ENCODE measurements at regions not wholly inside any gene's neighbourhood (a gene's known extent, or its start where the extent isn't known, plus 50 kb on each side); places are given as distances from the start of the nearest gene placed in this dataset.

GRCh38 chr13:55777612-55778011 lies 1363.1 kb upstream of the PRR20A start:
- no peaks in the 10 kb centered on the region for H3K9me3 ChIP-seq (ENCODE audit: control insufficient read depth, low read length)
- H3K27ac ChIP-seq (ENCODE audit: low read depth, low read length, severe bottlenecking) = no peak overlapping the region
- WGBS, 2 experiments (ENCODE audit: insufficient coverage in 2 of 2) = 100% methylated on average over 2 of the region's 2 CpGs
- no peaks in the 10 kb centered on the region for H3K36me3 ChIP-seq (ENCODE audit: control insufficient read depth, insufficient read depth, low read length)
- no peak overlapping the region for H3K4me3 ChIP-seq (ENCODE audit: extremely low read depth, insufficient read depth, low read length, poor library complexity, severe bottlenecking)
- no peaks in the 10 kb centered on the region for H3K4me1 ChIP-seq (ENCODE audit: control insufficient read depth, insufficient read depth, low read length, poor library complexity, severe bottlenecking)

DNA sequence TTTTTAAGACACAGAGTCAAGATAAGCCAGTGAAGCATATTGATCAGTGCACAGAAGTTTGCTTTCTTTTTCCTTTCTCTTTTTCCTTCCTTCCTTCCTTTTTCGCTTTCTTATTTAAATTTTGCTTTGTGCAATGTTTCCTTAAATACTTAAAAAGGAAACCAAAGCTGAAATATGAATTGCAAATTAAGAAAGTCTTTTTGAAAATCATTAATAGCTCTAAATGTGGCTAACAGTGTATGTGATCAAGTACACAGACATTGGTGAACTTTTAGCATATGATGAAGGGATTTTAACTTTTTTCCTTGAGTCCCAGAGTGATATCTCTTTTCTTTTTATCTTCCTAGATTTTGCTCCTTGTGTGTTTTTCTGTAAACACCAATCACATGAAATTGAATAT lies 1356.9 kb upstream of the PRR20A start:
- no CpG with 5 or more reads among the region's 1 CpG for WGBS, 2 experiments (ENCODE audit: insufficient coverage in 2 of 2)
- Histone ChIP-seq H3K27ac (ENCODE audit: low read depth, low read length, severe bottlenecking) (no peak overlapping the region), H3K4me3 (ENCODE audit: extremely low read depth, insufficient read depth, low read length, poor library complexity, severe bottlenecking) (no peak overlapping the region), H3K36me3 (ENCODE audit: control insufficient read depth, insufficient read depth, low read length) (no peaks in the 10 kb centered on the region), H3K4me1 (ENCODE audit: control insufficient read depth, insufficient read depth, low read length, poor library complexity, severe bottlenecking) (no peaks in the 10 kb centered on the region), H3K9me3 (ENCODE audit: control insufficient read depth, low read length) (no peaks in the 10 kb centered on the region)

- H3K9me3 ChIP-seq (ENCODE audit: control insufficient read depth, low read length) = no peaks in the 10 kb centered on the region
- no peaks in the 10 kb centered on the region for H3K36me3 ChIP-seq (ENCODE audit: control insufficient read depth, insufficient read depth, low read length)
- H3K27ac ChIP-seq (ENCODE audit: low read depth, low read length, severe bottlenecking) = no peak overlapping the region
- no peaks in the 10 kb centered on the region for H3K4me1 ChIP-seq (ENCODE audit: control insufficient read depth, insufficient read depth, low read length, poor library complexity, severe bottlenecking)
- no peak overlapping the region for H3K4me3 ChIP-seq (ENCODE audit: extremely low read depth, insufficient read depth, low read length, poor library complexity, severe bottlenecking)
- whole genome bisulfite sequencing, 2 experiments (ENCODE audit: insufficient coverage in 2 of 2) = no CpG with 5 or more reads among the region's 1 CpG
Measured at GRCh38 chr13:55788548-55788947, 1352.2 kb upstream of the PRR20A start.

GRCh38 chr13:55792544-55793193 lies 1348.0 kb upstream of the PRR20A start:
- WGBS, 2 experiments (ENCODE audit: insufficient coverage in 2 of 2) = no CpG with 5 or more reads among the region's 3 CpGs
- Histone ChIP-seq H3K36me3 (ENCODE audit: control insufficient read depth, insufficient read depth, low read length) (no peaks in the 10 kb centered on the region), H3K4me1 (ENCODE audit: control insufficient read depth, insufficient read depth, low read length, poor library complexity, severe bottlenecking) (no peaks in the 10 kb centered on the region)

GRCh38 chr13:55815458-55816033 lies 1325.2 kb upstream of the PRR20A start:
- WGBS, 2 experiments (ENCODE audit: insufficient coverage in 2 of 2) = 85 to 89% methylated on average over 4 to 7 of the region's 7 CpGs

More at GRCh38 chr13:55792544-55793193, 1348.0 kb upstream of the PRR20A start:
- H3K9me3 ChIP-seq (ENCODE audit: control insufficient read depth, low read length) = no peaks in the 10 kb centered on the region
- H3K27ac ChIP-seq (ENCODE audit: low read depth, low read length, severe bottlenecking) = no peak overlapping the region
- H3K4me3 ChIP-seq (ENCODE audit: extremely low read depth, insufficient read depth, low read length, poor library complexity, severe bottlenecking) = no peak overlapping the region

DNA sequence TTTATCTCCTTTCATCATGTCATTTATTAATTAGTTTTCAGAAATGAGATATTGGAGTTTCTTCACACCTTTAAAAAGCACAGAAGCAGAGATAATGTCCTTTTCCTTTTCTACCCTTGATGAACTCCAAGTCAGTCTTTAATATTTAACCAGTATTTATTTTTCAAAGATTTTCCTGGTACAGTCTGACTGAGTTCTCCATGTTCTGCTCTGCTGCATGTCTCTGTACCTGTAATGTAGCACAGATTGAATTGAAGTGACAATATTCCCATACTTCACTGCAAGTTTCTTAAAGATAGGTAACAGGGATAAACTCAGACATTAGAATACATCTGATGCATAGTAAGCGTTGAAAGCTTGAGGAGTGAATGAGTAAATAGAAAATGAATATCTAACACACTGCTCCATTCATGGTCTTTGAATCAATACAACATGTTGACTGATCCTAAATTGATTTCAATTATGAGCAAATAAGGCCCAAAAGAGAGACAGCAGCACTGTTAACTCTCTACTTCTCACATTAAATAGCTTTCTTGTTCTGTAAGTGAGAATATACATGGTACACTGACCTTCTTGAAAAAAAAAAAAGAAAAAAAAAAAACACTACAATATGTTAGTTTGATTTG lies 1323.6 kb upstream of the PRR20A start:
- no peak overlapping the region for H3K4me3 ChIP-seq (ENCODE audit: extremely low read depth, insufficient read depth, low read length, poor library complexity, severe bottlenecking)
- H3K27ac ChIP-seq (ENCODE audit: low read depth, low read length, severe bottlenecking) = no peak overlapping the region
- no peaks in the 10 kb centered on the region for H3K4me1 ChIP-seq (ENCODE audit: control insufficient read depth, insufficient read depth, low read length, poor library complexity, severe bottlenecking)
- peaks cover 3% of the 10 kb centered on the region for H3K9me3 ChIP-seq (ENCODE audit: control insufficient read depth, low read length)
- no peaks in the 10 kb centered on the region for H3K36me3 ChIP-seq (ENCODE audit: control insufficient read depth, insufficient read depth, low read length)
- no CpG with 5 or more reads among the region's 1 CpG for WGBS, 2 experiments (ENCODE audit: insufficient coverage in 2 of 2)

More at GRCh38 chr13:55815458-55816033, 1325.2 kb upstream of the PRR20A start:
- Histone ChIP-seq H3K9me3 (ENCODE audit: control insufficient read depth, low read length) (peaks cover 3% of the 10 kb centered on the region), H3K27ac (ENCODE audit: low read depth, low read length, severe bottlenecking) (no peak overlapping the region), H3K4me1 (ENCODE audit: control insufficient read depth, insufficient read depth, low read length, poor library complexity, severe bottlenecking) (no peaks in the 10 kb centered on the region), H3K36me3 (ENCODE audit: control insufficient read depth, insufficient read depth, low read length) (no peaks in the 10 kb centered on the region), H3K4me3 (ENCODE audit: extremely low read depth, insufficient read depth, low read length, poor library complexity, severe bottlenecking) (no peak overlapping the region)

DNA sequence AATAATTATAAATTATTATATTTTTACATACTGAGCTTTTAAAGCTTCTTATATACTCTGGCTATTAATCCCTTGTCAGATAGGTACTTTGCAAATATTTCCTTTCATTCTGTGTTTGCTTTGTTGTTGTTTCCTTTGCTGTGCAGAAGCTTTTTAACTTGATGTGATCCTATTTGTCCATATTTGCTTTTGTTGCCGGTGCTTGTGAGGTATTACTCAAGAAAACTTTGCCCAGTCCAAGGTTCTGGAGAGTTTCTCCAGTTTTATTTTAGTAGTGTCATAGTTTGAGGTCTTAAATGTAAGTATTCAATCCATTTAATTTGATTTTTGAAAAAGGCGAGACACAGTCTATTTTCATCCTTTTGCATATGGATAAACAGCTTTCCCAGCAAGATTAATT lies 1319.9 kb upstream of the PRR20A start:
- no peak overlapping the region for H3K27ac ChIP-seq (ENCODE audit: low read depth, low read length, severe bottlenecking)
- 80% methylated on average over 1 of the region's 2 CpGs; no CpG with 5 or more reads in 1 of the 2 experiments for WGBS, 2 experiments (ENCODE audit: insufficient coverage in 2 of 2)
- H3K9me3 ChIP-seq (ENCODE audit: control insufficient read depth, low read length) = no peaks in the 10 kb centered on the region
- no peak overlapping the region for H3K4me3 ChIP-seq (ENCODE audit: extremely low read depth, insufficient read depth, low read length, poor library complexity, severe bottlenecking)
- no peaks in the 10 kb centered on the region for H3K4me1 ChIP-seq (ENCODE audit: control insufficient read depth, insufficient read depth, low read length, poor library complexity, severe bottlenecking)
- no peaks in the 10 kb centered on the region for H3K36me3 ChIP-seq (ENCODE audit: control insufficient read depth, insufficient read depth, low read length)

GRCh38 chr13:55869648-55870047 lies 1271.1 kb upstream of the PRR20A start:
- Histone ChIP-seq H3K4me3 (ENCODE audit: extremely low read depth, insufficient read depth, low read length, poor library complexity, severe bottlenecking) (no peak overlapping the region), H3K9me3 (ENCODE audit: control insufficient read depth, low read length) (peaks cover 6% of the 10 kb centered on the region), H3K27ac (ENCODE audit: low read depth, low read length, severe bottlenecking) (no peak overlapping the region), H3K36me3 (ENCODE audit: control insufficient read depth, insufficient read depth, low read length) (no peaks in the 10 kb centered on the region), H3K4me1 (ENCODE audit: control insufficient read depth, insufficient read depth, low read length, poor library complexity, severe bottlenecking) (no peaks in the 10 kb centered on the region)
- no CpG with 5 or more reads among the region's 1 CpG for WGBS, 2 experiments (ENCODE audit: insufficient coverage in 2 of 2)

DNA sequence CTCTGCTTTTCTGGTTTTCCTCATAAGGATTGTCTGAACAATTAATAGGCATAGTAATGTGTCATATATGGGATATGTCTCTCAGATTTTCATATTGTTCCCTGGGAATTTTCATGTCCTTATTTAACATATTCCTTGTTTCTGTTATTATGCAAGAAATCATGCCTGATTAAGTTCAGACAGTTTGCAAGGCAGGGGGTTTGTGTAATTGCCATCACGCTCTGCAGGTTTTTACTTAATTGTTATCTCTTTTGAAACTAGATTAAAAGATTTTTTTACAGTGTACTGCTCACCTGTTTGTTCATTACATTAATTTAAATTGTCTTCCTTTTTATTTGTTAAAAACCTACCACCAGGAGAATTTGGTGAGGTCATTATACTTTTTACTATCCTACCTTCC lies 1253.2 kb upstream of the PRR20A start:
- H3K4me1 ChIP-seq (ENCODE audit: control insufficient read depth, insufficient read depth, low read length, poor library complexity, severe bottlenecking) = no peaks in the 10 kb centered on the region
- H3K27ac ChIP-seq (ENCODE audit: low read depth, low read length, severe bottlenecking) = no peak overlapping the region
- H3K9me3 ChIP-seq (ENCODE audit: control insufficient read depth, low read length) = no peaks in the 10 kb centered on the region
- no peak overlapping the region for H3K4me3 ChIP-seq (ENCODE audit: extremely low read depth, insufficient read depth, low read length, poor library complexity, severe bottlenecking)
- no CpG with 5 or more reads among the region's 1 CpG for WGBS, 2 experiments (ENCODE audit: insufficient coverage in 2 of 2)
- no peaks in the 10 kb centered on the region for H3K36me3 ChIP-seq (ENCODE audit: control insufficient read depth, insufficient read depth, low read length)

DNA sequence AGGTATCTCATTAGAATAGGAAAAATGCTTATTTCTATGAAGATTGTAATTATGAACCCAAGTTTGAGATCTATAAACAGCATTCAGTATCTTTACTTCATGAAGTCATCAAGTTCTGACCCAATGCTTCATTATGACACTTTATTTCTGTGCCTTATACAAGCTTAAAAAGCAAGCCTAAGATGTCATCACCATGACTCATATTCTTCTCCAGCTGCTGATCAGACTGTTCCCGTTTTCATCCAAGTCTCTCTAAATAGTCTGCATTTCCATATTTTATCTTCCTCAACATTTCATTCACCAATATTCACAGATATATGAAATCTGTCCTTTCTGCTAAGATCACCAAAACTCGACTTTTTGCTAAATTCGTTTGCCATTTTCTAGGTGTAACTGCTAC lies 1247.2 kb upstream of the PRR20A start:
- H3K4me1 ChIP-seq (ENCODE audit: control insufficient read depth, insufficient read depth, low read length, poor library complexity, severe bottlenecking) = no peaks in the 10 kb centered on the region
- no peaks in the 10 kb centered on the region for H3K36me3 ChIP-seq (ENCODE audit: control insufficient read depth, insufficient read depth, low read length)
- H3K9me3 ChIP-seq (ENCODE audit: control insufficient read depth, low read length) = no peaks in the 10 kb centered on the region
- H3K4me3 ChIP-seq (ENCODE audit: extremely low read depth, insufficient read depth, low read length, poor library complexity, severe bottlenecking) = no peak overlapping the region
- WGBS, 2 experiments (ENCODE audit: insufficient coverage in 2 of 2) = 80 to 86% methylated on average over 3 of the region's 3 CpGs
- H3K27ac ChIP-seq (ENCODE audit: low read depth, low read length, severe bottlenecking) = no peak overlapping the region

DNA sequence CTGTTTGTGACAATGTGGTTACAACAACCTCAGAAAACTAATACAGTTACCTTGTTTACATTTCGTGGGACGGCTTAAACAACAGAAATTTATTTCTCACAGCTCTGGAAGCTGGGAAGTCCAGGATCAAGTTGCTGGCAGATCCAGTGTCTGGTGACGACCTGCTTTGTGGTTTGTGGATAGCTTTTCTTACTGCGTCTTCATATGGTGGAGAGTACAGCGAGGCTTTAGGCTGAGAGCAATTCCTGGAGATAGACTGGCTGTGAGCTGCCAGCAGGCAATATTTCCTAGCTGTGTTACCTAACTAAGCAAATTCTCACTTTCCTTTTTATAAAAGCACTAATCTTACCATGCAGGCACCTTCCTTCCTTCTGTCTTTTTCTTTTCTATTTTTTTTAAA lies 1203.5 kb upstream of the PRR20A start:
- no peak overlapping the region for H3K27ac ChIP-seq (ENCODE audit: low read depth, low read length, severe bottlenecking)
- no peaks in the 10 kb centered on the region for H3K4me1 ChIP-seq (ENCODE audit: control insufficient read depth, insufficient read depth, low read length, poor library complexity, severe bottlenecking)
- H3K4me3 ChIP-seq (ENCODE audit: extremely low read depth, insufficient read depth, low read length, poor library complexity, severe bottlenecking) = no peak overlapping the region
- 83 to 100% methylated on average over 1 to 2 of the region's 5 CpGs for WGBS, 2 experiments (ENCODE audit: insufficient coverage in 2 of 2)
- no peaks in the 10 kb centered on the region for H3K36me3 ChIP-seq (ENCODE audit: control insufficient read depth, insufficient read depth, low read length)
- no peaks in the 10 kb centered on the region for H3K9me3 ChIP-seq (ENCODE audit: control insufficient read depth, low read length)

All from mesodermal cell (in vitro differentiated cells).